Prostate gland (tissue), 2 donors: ENCODE measurements at regions not wholly inside any gene's neighbourhood (a gene's known extent, or its start where the extent isn't known, plus 50 kb on each side); places are given as distances from the start of the nearest gene placed in this dataset.

Source experiments
- CTCF ChIP-seq, 4 experiments: fragments of 200-600 bp in 2 of 4; fragments of 450-650 bp in 2 of 4; sonication (generic) in 2 of 4; IDR thresholded peaks; 1 replicate in 3 of 4; 2 replicates in 1 of 4; pipeline ENCODE4 v1.5.1; 2016 to 2019; ENCODE audit warnings: antibody characterized with exemption in 4 of 4, mild to moderate bottlenecking in 2 of 4, moderate library complexity in 2 of 4
- POLR2A ChIP-seq: fragments of 450-650 bp; IDR thresholded peaks from one replicate; pipeline ENCODE4 v1.6.1; 2016; ENCODE audit warnings: antibody characterized with exemption, mild to moderate bottlenecking

GRCh38 chr7:131620673-131621609, 64.5 kb upstream of the PODXL start:
- no peak for TF ChIP-seq CTCF (IDR thresholded peaks at IDR 0.05)
- no peak for TF ChIP-seq POLR2A
